Neuronal stem cell (in vitro differentiated cells): ENCODE measurements at regions not wholly inside any gene's neighbourhood (a gene's known extent, or its start where the extent isn't known, plus 50 kb on each side); places are given as distances from the start of the nearest gene placed in this dataset.

Experiments
- DNase-seq: peaks from one replicate; pipeline ENCODE4 v3.0.0-alpha.2; 2013; ENCODE audit warnings: low spot score
- H2AFZ ChIP-seq: one replicate; pipeline ENCODE4 v1.6.1; 2013; ENCODE audit warnings: mild to moderate bottlenecking, low read length, inconsistent platforms
- H2AK5ac ChIP-seq: 2 replicates; pipeline ENCODE4 v1.6.1; 2013; ENCODE audit warnings: low read depth, mild to moderate bottlenecking, inconsistent platforms, low read length, moderate library complexity, mixed read lengths
- H2BK120ac ChIP-seq: 2 replicates; pipeline ENCODE4 v1.6.1; 2013; ENCODE audit warnings: low read depth, mild to moderate bottlenecking, inconsistent platforms, low read length, moderate library complexity, mixed read lengths
- H2BK12ac ChIP-seq: one replicate; pipeline ENCODE4 v1.6.1; 2013; ENCODE audit warnings: low read length, inconsistent platforms
- H2BK15ac ChIP-seq: 2 replicates; pipeline ENCODE4 v1.6.1; 2013; ENCODE audit warnings: mild to moderate bottlenecking, low read length, inconsistent platforms, mixed read lengths
- H2BK5ac ChIP-seq: one replicate; pipeline ENCODE4 v1.6.1; 2013; ENCODE audit warnings: inconsistent platforms, mild to moderate bottlenecking, low read length, moderate library complexity
- H3K14ac ChIP-seq: one replicate; pipeline ENCODE4 v1.6.1; 2013; ENCODE audit warnings: low read length, inconsistent platforms
- H3K18ac ChIP-seq: 2 replicates; pipeline ENCODE4 v1.6.1; 2013; ENCODE audit warnings: low read length, inconsistent platforms
- H3K23ac ChIP-seq: 2 replicates; pipeline ENCODE4 v1.6.1; 2013; ENCODE audit warnings: low read depth, mild to moderate bottlenecking, mixed read lengths, low read length, inconsistent platforms; ENCODE audit not compliant: poor library complexity
- H3K27ac ChIP-seq: replicated peaks from 3 replicates; pipeline ENCODE4 v1.5.1; 2013; ENCODE audit warnings: low read length, inconsistent platforms
- H3K27me3 ChIP-seq, 3 experiments: 2 replicates each; pipeline ENCODE4 v1.6.1; 2013; ENCODE audit warnings: low read length in 3 of 3, mild to moderate bottlenecking in 2 of 3, inconsistent platforms in 1 of 3, low read depth in 1 of 3, mixed read lengths in 1 of 3, moderate library complexity in 1 of 3; ENCODE audit not compliant: control insufficient read depth in 3 of 3, insufficient read depth in 3 of 3
- H3K36me3 ChIP-seq, 2 donors: replicated peaks in 1 of 2; 2 replicates each; pipeline ENCODE4 v1.6.1; 2013; ENCODE audit warnings: low read length in 2 of 2; ENCODE audit not compliant: control insufficient read depth in 2 of 2, insufficient read depth in 2 of 2
- H3K4ac ChIP-seq: 2 replicates; pipeline ENCODE4 v1.6.1; 2013; ENCODE audit warnings: inconsistent platforms, mild to moderate bottlenecking, low read length, moderate library complexity
- H3K4me1 ChIP-seq, 2 donors: 1 replicate in 1 of 2; 2 replicates in 1 of 2; pipeline ENCODE4 v1.6.1; 2013; ENCODE audit warnings: low read length in 2 of 2, low read depth in 1 of 2; ENCODE audit not compliant: control insufficient read depth in 2 of 2, insufficient read depth in 1 of 2
- H3K4me2 ChIP-seq: one replicate; pipeline ENCODE4 v1.6.1; 2013; ENCODE audit warnings: mild to moderate bottlenecking, low read length, inconsistent platforms; ENCODE audit not compliant: insufficient read depth, poor library complexity, severe bottlenecking
- H3K4me3 ChIP-seq, 2 donors: 2 replicates each; pipeline ENCODE4 v1.5.1; 2013; ENCODE audit warnings: low read length in 2 of 2, mild to moderate bottlenecking in 2 of 2, inconsistent platforms in 1 of 2, moderate library complexity in 1 of 2
- H3K79me1 ChIP-seq: one replicate; pipeline ENCODE4 v1.6.1; 2013; ENCODE audit warnings: low read depth, mild to moderate bottlenecking, inconsistent platforms, low read length, moderate library complexity
- H3K9ac ChIP-seq: one replicate; pipeline ENCODE4 v1.6.1; 2013; ENCODE audit warnings: mild to moderate bottlenecking, low read depth, low read length, inconsistent platforms; ENCODE audit not compliant: poor library complexity
- H3K9me3 ChIP-seq, 2 donors: replicated peaks in 1 of 2; 2 replicates each; pipeline versions ENCODE3 to v1.6.1; 2013; ENCODE audit warnings: low read length in 2 of 2, mild to moderate bottlenecking in 2 of 2, inconsistent platforms in 1 of 2, low read depth in 1 of 2, mixed read lengths in 1 of 2, moderate library complexity in 1 of 2; ENCODE audit not compliant: control insufficient read depth in 2 of 2, insufficient read depth in 1 of 2
- H4K8ac ChIP-seq: one replicate; pipeline ENCODE4 v1.6.1; 2013; ENCODE audit warnings: low read depth, mild to moderate bottlenecking, inconsistent platforms, low read length, moderate library complexity
- H4K91ac ChIP-seq: one replicate; pipeline ENCODE4 v1.6.1; 2013; ENCODE audit warnings: low read length, low read depth, mild to moderate bottlenecking, inconsistent platforms; ENCODE audit not compliant: poor library complexity
- WGBS, 2 donors: extraction: QIAGEN DNeasy Blood & Tissue Kit; methylation state at CpG; one replicate each; pipeline ENCODE4 v1.1.7; 2013; ENCODE audit warnings: missing lambda C conversion rate in 2 of 2, mixed read lengths in 1 of 2; ENCODE audit not compliant: insufficient read length in 2 of 2, insufficient replicate concordance in 1 of 2; ENCODE audit errors: extremely low coverage in 2 of 2; 5-methylcytosine and 5-hydroxymethylcytosine counted together

GRCh38 chr16:72234387-72234786 is 62.4 kb upstream of the PMFBP1 start:
- no peak overlapping the region for H3K14ac ChIP-seq
- no peak overlapping the region for H3K27ac ChIP-seq
- no peak overlapping the region for H3K18ac ChIP-seq
- H2AK5ac ChIP-seq = no peak overlapping the region
- no peak overlapping the region for H3K23ac ChIP-seq
- no peak overlapping the region for H3K4ac ChIP-seq
- H2AFZ ChIP-seq = no peak overlapping the region
- no peak overlapping the region for H4K8ac ChIP-seq
- H3K4me2 ChIP-seq = no peak overlapping the region
- peaks cover 0 to 2% of the 10 kb centered on the region in 2 donors for H3K9me3 ChIP-seq
- H2BK15ac ChIP-seq = no peak overlapping the region
- no peak overlapping the region for H4K91ac ChIP-seq
- no peaks in the 10 kb centered on the region for H3K27me3 ChIP-seq
- no peaks in the 10 kb centered on the region for H3K36me3 ChIP-seq
- no CpG with 5 or more reads among the region's 5 CpGs for WGBS, 2 donors
- DNase-seq = no peak
- H3K4me3 ChIP-seq = no peak overlapping the region
- no peak overlapping the region for H2BK5ac ChIP-seq
- H3K4me1 ChIP-seq = no peaks in the 10 kb centered on the region
- H2BK120ac ChIP-seq = no peak overlapping the region
- no peak overlapping the region for H3K9ac ChIP-seq
- no peaks in the 10 kb centered on the region for H3K79me1 ChIP-seq
- H2BK12ac ChIP-seq = no peak overlapping the region

GRCh38 chr16:72228014-72228413 is 56.1 kb upstream of the PMFBP1 start:
- no peak for DNase-seq
- Histone ChIP-seq H3K79me1 (no peaks in the 10 kb centered on the region), H2BK5ac (no peak overlapping the region), H3K9ac (no peak overlapping the region), H2AFZ (no peak overlapping the region), H3K4ac (no peak overlapping the region), H3K4me1 (peaks cover 0 to 2% of the 10 kb centered on the region in 2 donors), H3K18ac (no peak overlapping the region), H2BK120ac (no peak overlapping the region), H2BK15ac (no peak overlapping the region), H4K91ac (no peak overlapping the region), H3K9me3 (no peaks in the 10 kb centered on the region), H4K8ac (no peak overlapping the region), H2AK5ac (no peak overlapping the region), H3K4me3 (no peak overlapping the region), H3K36me3 (no peaks in the 10 kb centered on the region), H3K4me2 (no peak overlapping the region), H3K27ac (no peak overlapping the region), H3K27me3 (no peaks in the 10 kb centered on the region), H3K14ac (no peak overlapping the region), H3K23ac (no peak overlapping the region), H2BK12ac (no peak overlapping the region)
- WGBS, 2 donors = no CpG with 5 or more reads among the region's 8 CpGs

- no peak overlapping the region for H3K4me2 ChIP-seq
- no peak overlapping the region for H3K14ac ChIP-seq
- no peaks in the 10 kb centered on the region for H3K9me3 ChIP-seq
- no peak overlapping the region for H3K23ac ChIP-seq
- H3K36me3 ChIP-seq = no peaks in the 10 kb centered on the region
- H2BK5ac ChIP-seq = no peak overlapping the region
- H3K4ac ChIP-seq = no peak overlapping the region
- H3K79me1 ChIP-seq = no peaks in the 10 kb centered on the region
- H3K4me1 ChIP-seq = peaks cover 0 to 3% of the 10 kb centered on the region in 2 donors
- H3K4me3 ChIP-seq = no peak overlapping the region
- no peak overlapping the region for H4K91ac ChIP-seq
- no peak overlapping the region for H3K18ac ChIP-seq
- H3K9ac ChIP-seq = no peak overlapping the region
- no peak overlapping the region for H2AK5ac ChIP-seq
- no peak overlapping the region for H2AFZ ChIP-seq
- H3K27me3 ChIP-seq = no peaks in the 10 kb centered on the region
- H4K8ac ChIP-seq = no peak overlapping the region
- H2BK15ac ChIP-seq = no peak overlapping the region
- no CpG with 5 or more reads among the region's 3 CpGs for WGBS, 2 donors
- H2BK12ac ChIP-seq = no peak overlapping the region
- H3K27ac ChIP-seq = no peak overlapping the region
- H2BK120ac ChIP-seq = no peak overlapping the region
- DNase-seq = no peak
Observed at GRCh38 chr16:72226136-72226535, 54.2 kb upstream of the PMFBP1 start.

- Histone ChIP-seq H3K4ac (no peak overlapping the region), H3K36me3 (no peaks in the 10 kb centered on the region), H3K4me2 (no peak overlapping the region), H2BK120ac (no peak overlapping the region), H3K23ac (no peak overlapping the region), H3K18ac (no peak overlapping the region), H4K8ac (no peak overlapping the region), H3K9ac (no peak overlapping the region), H3K9me3 (no peaks in the 10 kb centered on the region), H2BK12ac (no peak overlapping the region), H3K4me3 (no peak overlapping the region), H3K27ac (no peak overlapping the region), H3K14ac (no peak overlapping the region), H2AK5ac (no peak overlapping the region), H2BK5ac (no peak overlapping the region), H3K27me3 (no peaks in the 10 kb centered on the region), H3K79me1 (no peaks in the 10 kb centered on the region), H2BK15ac (no peak overlapping the region), H2AFZ (no peak overlapping the region), H3K4me1 (peaks cover 0 to 5% of the 10 kb centered on the region in 2 donors), H4K91ac (no peak overlapping the region)
- no peak for DNase-seq
- no CpG with 5 or more reads among the region's 6 CpGs for WGBS, 2 donors
Observed at GRCh38 chr16:72224260-72224768, 52.4 kb upstream of the PMFBP1 start.
